ENCODE measurements at regions not wholly inside any gene's neighbourhood (a gene's known extent, or its start where the extent isn't known, plus 50 kb on each side); places are given as distances from the start of the nearest gene placed in this dataset.

DNA sequence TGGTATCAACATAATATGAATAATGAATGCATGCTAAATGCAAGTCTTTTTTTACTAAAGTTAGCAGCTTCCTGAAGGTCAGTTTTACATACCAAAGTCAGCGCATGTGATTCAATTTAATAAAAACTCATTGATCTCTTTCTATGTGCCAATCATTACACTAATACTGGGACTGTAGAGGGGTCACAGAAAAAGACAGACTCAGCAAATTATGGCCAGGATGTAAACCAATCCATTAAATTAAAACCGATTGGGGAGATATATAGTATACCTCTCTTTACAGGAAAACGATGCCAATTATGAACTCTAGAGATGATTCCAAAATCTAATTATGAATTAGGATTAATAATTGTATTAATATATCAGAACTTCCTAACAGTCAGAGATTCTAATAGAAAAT, 624.4 kb upstream of the PCDH20 start:
- TF ChIP-seq, protein P1, sequence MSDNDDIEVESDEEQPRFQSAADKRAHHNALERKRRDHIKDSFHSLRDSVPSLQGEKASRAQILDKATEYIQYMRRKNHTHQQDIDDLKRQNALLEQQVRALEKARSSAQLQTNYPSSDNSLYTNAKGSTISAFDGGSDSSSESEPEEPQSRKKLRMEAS (IDR thresholded peaks at IDR 0.05) = no peak
- TF ChIP-seq, protein P2, sequence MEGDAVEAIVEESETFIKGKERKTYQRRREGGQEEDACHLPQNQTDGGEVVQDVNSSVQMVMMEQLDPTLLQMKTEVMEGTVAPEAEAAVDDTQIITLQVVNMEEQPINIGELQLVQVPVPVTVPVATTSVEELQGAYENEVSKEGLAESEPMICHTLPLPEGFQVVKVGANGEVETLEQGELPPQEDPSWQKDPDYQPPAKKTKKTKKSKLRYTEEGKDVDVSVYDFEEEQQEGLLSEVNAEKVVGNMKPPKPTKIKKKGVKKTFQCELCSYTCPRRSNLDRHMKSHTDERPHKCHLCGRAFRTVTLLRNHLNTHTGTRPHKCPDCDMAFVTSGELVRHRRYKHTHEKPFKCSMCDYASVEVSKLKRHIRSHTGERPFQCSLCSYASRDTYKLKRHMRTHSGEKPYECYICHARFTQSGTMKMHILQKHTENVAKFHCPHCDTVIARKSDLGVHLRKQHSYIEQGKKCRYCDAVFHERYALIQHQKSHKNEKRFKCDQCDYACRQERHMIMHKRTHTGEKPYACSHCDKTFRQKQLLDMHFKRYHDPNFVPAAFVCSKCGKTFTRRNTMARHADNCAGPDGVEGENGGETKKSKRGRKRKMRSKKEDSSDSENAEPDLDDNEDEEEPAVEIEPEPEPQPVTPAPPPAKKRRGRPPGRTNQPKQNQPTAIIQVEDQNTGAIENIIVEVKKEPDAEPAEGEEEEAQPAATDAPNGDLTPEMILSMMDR (IDR thresholded peaks at IDR 0.05; ENCODE audit: low read depth, low read length, missing input control) = no peak
- TF ChIP-seq EGR1 (IDR thresholded peaks at IDR 0.05; ENCODE audit: low read depth in 2 of 2) (no peak), TAF1 (conservative IDR thresholded peaks at IDR 0.05) (no peak), FOXA1 (IDR thresholded peaks at IDR 0.05) (no peak), FOXA2 (IDR thresholded peaks at IDR 0.05) (no peak), HNF4G (IDR thresholded peaks at IDR 0.05) (no peak), GABPA (IDR thresholded peaks at IDR 0.05 in 1 of 2, conservative IDR thresholded peaks at IDR 0.05 in 1 of 2) (no peak)
- TF ChIP-seq, protein P3, sequence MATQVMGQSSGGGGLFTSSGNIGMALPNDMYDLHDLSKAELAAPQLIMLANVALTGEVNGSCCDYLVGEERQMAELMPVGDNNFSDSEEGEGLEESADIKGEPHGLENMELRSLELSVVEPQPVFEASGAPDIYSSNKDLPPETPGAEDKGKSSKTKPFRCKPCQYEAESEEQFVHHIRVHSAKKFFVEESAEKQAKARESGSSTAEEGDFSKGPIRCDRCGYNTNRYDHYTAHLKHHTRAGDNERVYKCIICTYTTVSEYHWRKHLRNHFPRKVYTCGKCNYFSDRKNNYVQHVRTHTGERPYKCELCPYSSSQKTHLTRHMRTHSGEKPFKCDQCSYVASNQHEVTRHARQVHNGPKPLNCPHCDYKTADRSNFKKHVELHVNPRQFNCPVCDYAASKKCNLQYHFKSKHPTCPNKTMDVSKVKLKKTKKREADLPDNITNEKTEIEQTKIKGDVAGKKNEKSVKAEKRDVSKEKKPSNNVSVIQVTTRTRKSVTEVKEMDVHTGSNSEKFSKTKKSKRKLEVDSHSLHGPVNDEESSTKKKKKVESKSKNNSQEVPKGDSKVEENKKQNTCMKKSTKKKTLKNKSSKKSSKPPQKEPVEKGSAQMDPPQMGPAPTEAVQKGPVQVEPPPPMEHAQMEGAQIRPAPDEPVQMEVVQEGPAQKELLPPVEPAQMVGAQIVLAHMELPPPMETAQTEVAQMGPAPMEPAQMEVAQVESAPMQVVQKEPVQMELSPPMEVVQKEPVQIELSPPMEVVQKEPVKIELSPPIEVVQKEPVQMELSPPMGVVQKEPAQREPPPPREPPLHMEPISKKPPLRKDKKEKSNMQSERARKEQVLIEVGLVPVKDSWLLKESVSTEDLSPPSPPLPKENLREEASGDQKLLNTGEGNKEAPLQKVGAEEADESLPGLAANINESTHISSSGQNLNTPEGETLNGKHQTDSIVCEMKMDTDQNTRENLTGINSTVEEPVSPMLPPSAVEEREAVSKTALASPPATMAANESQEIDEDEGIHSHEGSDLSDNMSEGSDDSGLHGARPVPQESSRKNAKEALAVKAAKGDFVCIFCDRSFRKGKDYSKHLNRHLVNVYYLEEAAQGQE (IDR thresholded peaks at IDR 0.05) = no peak

Data from liver (tissue), 3 donors.